B cell (primary cell): ENCODE measurements at regions not wholly inside any gene's neighbourhood (a gene's known extent, or its start where the extent isn't known, plus 50 kb on each side); places are given as distances from the start of the nearest gene placed in this dataset.

Experiments used
- ATAC-seq: fragments of 200-7000 bp; cut with Tn5 transposase; one replicate; pipeline ENCODE4 v1.10.0; 2021; ENCODE audit warnings: low read depth, mild to moderate bottlenecking, moderate number of reproducible peaks, moderate library complexity
- CTCF ChIA-PET: fragments of 350-600 bp; sonication (Branson Sonifier 250); formaldehyde crosslinking; loops from one replicate; lab custom pipeline; 2021; ENCODE audit warnings: antibody characterized with exemption, inconsistent platforms; lab: Charles Lee
- POLR2A ChIA-PET: fragments of 350-600 bp; sonication (Branson Sonifier 250); formaldehyde crosslinking; loops from one replicate; lab custom pipeline; 2021; ENCODE audit warnings: antibody characterized with exemption; lab: Charles Lee
- DNase-seq: peaks from one replicate; pipeline ENCODE4 v3.0.0; 2013
- H2AFZ ChIP-seq: 2 replicates; pipeline ENCODE4 v1.6.1; 2012; ENCODE audit warnings: mild to moderate bottlenecking, low read depth, low read length; ENCODE audit not compliant: insufficient read depth, poor library complexity, severe bottlenecking
- H3K27ac ChIP-seq, 2 donors: 1 replicate in 1 of 2; 2 replicates in 1 of 2; pipeline ENCODE4 v1.5.1; 2012 to 2013; ENCODE audit warnings: low read length in 2 of 2, mild to moderate bottlenecking in 2 of 2, moderate library complexity in 1 of 2
- H3K27me3 ChIP-seq, 4 experiments: fragments of 200-600 bp in 1 of 4; sonication (generic) in 1 of 4; replicated peaks in 1 of 4; 1 replicate in 2 of 4; 2 replicates in 2 of 4; pipeline versions ENCODE4 v1.6.1 to v1.7.0; 2013 to 2016; ENCODE audit warnings: low read length in 3 of 4, mild to moderate bottlenecking in 2 of 4, mixed read lengths in 1 of 4, moderate library complexity in 1 of 4; ENCODE audit not compliant: insufficient read depth in 4 of 4, control insufficient read depth in 3 of 4; ENCODE audit errors: control extremely low read depth in 1 of 4
- H3K36me3 ChIP-seq, 2 experiments: replicated peaks in 1 of 2; 1 replicate in 1 of 2; 2 replicates in 1 of 2; pipeline versions ENCODE4 v1.6.1 to v1.7.1; 2013; ENCODE audit warnings: low read length in 1 of 2; ENCODE audit not compliant: insufficient read depth in 2 of 2, control insufficient read depth in 1 of 2; ENCODE audit errors: control extremely low read depth in 1 of 2, extremely low read depth in 1 of 2
- H3K4me1 ChIP-seq, 2 donors: fragments of 200-600 bp in 1 of 2; sonication (generic) in 1 of 2; 1 replicate in 1 of 2; 2 replicates in 1 of 2; pipeline versions ENCODE4 v1.5.1 to v1.6.1; 2013 to 2017; ENCODE audit warnings: low read length in 2 of 2; ENCODE audit not compliant: control insufficient read depth in 2 of 2, insufficient read depth in 2 of 2
- H3K4me2 ChIP-seq: replicated peaks from 2 replicates; pipeline ENCODE3; 2012; ENCODE audit warnings: mild to moderate bottlenecking, low read depth, low read length; ENCODE audit not compliant: poor library complexity, severe bottlenecking
- H3K4me3 ChIP-seq, 5 experiments: fragments of 200-600 bp in 1 of 5; sonication (generic) in 1 of 5; 1 replicate in 3 of 5; 2 replicates in 2 of 5; pipeline versions ENCODE4 v1.5.1 to v1.7.0; 2011 to 2016; ENCODE audit warnings: low read length in 4 of 5, mild to moderate bottlenecking in 4 of 5, low read depth in 2 of 5, control low read depth in 1 of 5, moderate library complexity in 1 of 5; ENCODE audit not compliant: insufficient read depth in 1 of 5; ENCODE audit errors: control extremely low read depth in 1 of 5, extremely low read depth in 1 of 5
- H3K79me2 ChIP-seq: fragments of 200-600 bp; sonication (generic); one replicate; pipeline ENCODE4 v1.6.0; 2016; ENCODE audit warnings: low read length; ENCODE audit not compliant: control insufficient read depth, insufficient read depth
- H3K9ac ChIP-seq: fragments of 200-600 bp; sonication (generic); 2 replicates; pipeline ENCODE4 v1.6.1; 2017; ENCODE audit warnings: mild to moderate bottlenecking, low read length, moderate library complexity
- H3K9me3 ChIP-seq, 3 donors: one replicate each; pipeline versions ENCODE4 v1.6.1 to v1.7.1; 2013; ENCODE audit warnings: low read length in 2 of 3; ENCODE audit not compliant: control insufficient read depth in 2 of 3, insufficient read depth in 1 of 3; ENCODE audit errors: control extremely low read depth in 1 of 3
- H4K20me1 ChIP-seq: 2 replicates; pipeline ENCODE4 v1.6.0; 2012; ENCODE audit warnings: mild to moderate bottlenecking, low read length; ENCODE audit not compliant: insufficient read depth, control insufficient read depth, poor library complexity, severe bottlenecking
- H3K27ac Mint-ChIP-seq: one replicate; pipeline ENCODE4 v1.8.0; 2021; ENCODE audit warnings: mixed read lengths
- H3K27me3 Mint-ChIP-seq: one replicate; pipeline ENCODE4 v1.8.0; 2021; ENCODE audit warnings: mixed read lengths
- H3K4me1 Mint-ChIP-seq: one replicate; pipeline ENCODE4 v1.8.0; 2021; ENCODE audit warnings: mixed read lengths
- H3K4me3 Mint-ChIP-seq: one replicate; pipeline ENCODE4 v1.8.0; 2021; ENCODE audit warnings: mixed read lengths
- H3K9me3 Mint-ChIP-seq: one replicate; pipeline ENCODE4 v1.8.0; 2022; ENCODE audit warnings: mixed read lengths; ENCODE audit not compliant: insufficient read depth
- EZH2 ChIP-seq: IDR thresholded peaks from 2 replicates; pipeline ENCODE4 v1.6.1; 2012; ENCODE audit warnings: borderline replicate concordance, low read depth, mild to moderate bottlenecking, moderate library complexity, low read length; ENCODE audit not compliant: insufficient read depth, poor library complexity, severe bottlenecking
- WGBS: methylation state at CpG from one replicate; pipeline ENCODE4 v1.1.5; 2013; ENCODE audit warnings: missing lambda C conversion rate; ENCODE audit not compliant: insufficient coverage; 5-methylcytosine and 5-hydroxymethylcytosine counted together
- intact Hi-C: fragments of 100-400 bp; cut with micrococcal nuclease; formaldehyde crosslinking; loops from one replicate; pipeline ENCODE4 v1.10.0; 2022
- TF ChIP-seq, protein P1 (sequence below): fragments of 200-600 bp; IDR thresholded peaks from one replicate; pipeline ENCODE4 v1.8.0; 2022; ENCODE audit warnings: antibody characterized with exemption, mild to moderate bottlenecking

GRCh38 chr1:199856216-199856780, 171.2 kb upstream of the NR5A2 start:
- no peak for ATAC-seq
- Histone ChIP-seq H3K79me2 (no peaks in the 10 kb centered on the region), H3K9me3 (peaks cover 0 to 1% (median 0%) of the 10 kb centered on the region in 3 donors), H3K4me2 (no peak overlapping the region), H2AFZ (no peak overlapping the region), H4K20me1 (no peaks in the 10 kb centered on the region), H3K9ac (no peak overlapping the region), H3K4me1 (peaks cover 7 to 12% of the 10 kb centered on the region in 2 donors), H3K4me3 (no peak overlapping the region), H3K27ac (no peak overlapping the region), H3K27me3 (no peaks in the 10 kb centered on the region), H3K36me3 (no peaks in the 10 kb centered on the region)
- TF ChIP-seq EZH2 = no peak
- TF ChIP-seq, protein P1, sequence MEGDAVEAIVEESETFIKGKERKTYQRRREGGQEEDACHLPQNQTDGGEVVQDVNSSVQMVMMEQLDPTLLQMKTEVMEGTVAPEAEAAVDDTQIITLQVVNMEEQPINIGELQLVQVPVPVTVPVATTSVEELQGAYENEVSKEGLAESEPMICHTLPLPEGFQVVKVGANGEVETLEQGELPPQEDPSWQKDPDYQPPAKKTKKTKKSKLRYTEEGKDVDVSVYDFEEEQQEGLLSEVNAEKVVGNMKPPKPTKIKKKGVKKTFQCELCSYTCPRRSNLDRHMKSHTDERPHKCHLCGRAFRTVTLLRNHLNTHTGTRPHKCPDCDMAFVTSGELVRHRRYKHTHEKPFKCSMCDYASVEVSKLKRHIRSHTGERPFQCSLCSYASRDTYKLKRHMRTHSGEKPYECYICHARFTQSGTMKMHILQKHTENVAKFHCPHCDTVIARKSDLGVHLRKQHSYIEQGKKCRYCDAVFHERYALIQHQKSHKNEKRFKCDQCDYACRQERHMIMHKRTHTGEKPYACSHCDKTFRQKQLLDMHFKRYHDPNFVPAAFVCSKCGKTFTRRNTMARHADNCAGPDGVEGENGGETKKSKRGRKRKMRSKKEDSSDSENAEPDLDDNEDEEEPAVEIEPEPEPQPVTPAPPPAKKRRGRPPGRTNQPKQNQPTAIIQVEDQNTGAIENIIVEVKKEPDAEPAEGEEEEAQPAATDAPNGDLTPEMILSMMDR = no peak
- Mint-ChIP-seq H3K9me3 (no peaks in the 10 kb centered on the region), H3K27me3 (peaks cover 23% of the 10 kb centered on the region), H3K27ac (no peak overlapping the region), H3K4me3 (no peak overlapping the region), H3K4me1 (peaks cover 9% of the 10 kb centered on the region)
- ChIA-PET CTCF (no interaction called here), POLR2A (no interaction called here)
- no peak for DNase-seq
- WGBS = no CpG with 5 or more reads among the region's 4 CpGs
- intact Hi-C loops = no loop called here

- ChIA-PET POLR2A (no interaction called here), CTCF (no interaction called here)
- no peak overlapping the region for H3K9ac ChIP-seq
- H3K4me2 ChIP-seq = no peak overlapping the region
- no peak overlapping the region for H2AFZ ChIP-seq
- H3K4me3 ChIP-seq = no peak overlapping the region
- DNase-seq (no peak), ATAC-seq (no peak)
- Mint-ChIP-seq H3K27me3 (peaks cover 19% of the 10 kb centered on the region), H3K4me3 (no peak overlapping the region), H3K27ac (no peak overlapping the region), H3K9me3 (no peaks in the 10 kb centered on the region), H3K4me1 (peaks cover 9% of the 10 kb centered on the region)
- H3K79me2 ChIP-seq = no peaks in the 10 kb centered on the region
- H3K4me1 ChIP-seq = peaks cover 7 to 12% of the 10 kb centered on the region in 2 donors
- H3K27ac ChIP-seq = no peak overlapping the region
- H3K27me3 ChIP-seq = peaks cover 0 to 4% (median 0%) of the 10 kb centered on the region in 4 experiments
- peaks cover 0 to 1% (median 0%) of the 10 kb centered on the region in 3 donors for H3K9me3 ChIP-seq
- no CpG with 5 or more reads among the region's 4 CpGs for WGBS
- no peaks in the 10 kb centered on the region for H4K20me1 ChIP-seq
- H3K36me3 ChIP-seq = no peaks in the 10 kb centered on the region
- TF ChIP-seq, protein P1 = no peak
- TF ChIP-seq EZH2 = no peak
- intact Hi-C loops = no loop called here
These were observed 170.4 kb upstream of the NR5A2 start for GRCh38 chr1:199857108-199857507.
